Stimulated activated CD8-positive, alpha-beta memory T cell treated with anti-CD3 and anti-CD28 coated beads, Interleukin-2, amount 100 ng/mL, for 1 hour (primary cell): ENCODE measurements at regions not wholly inside any gene's neighbourhood (a gene's known extent, or its start where the extent isn't known, plus 50 kb on each side); places are given as distances from the start of the nearest gene placed in this dataset.

Experiments used
- DNase-seq, 2 donors: peaks; one replicate each; pipeline ENCODE4 v3.0.0-alpha.2; 2020; ENCODE audit warnings: low read depth in 2 of 2

- DNase-seq, result no peak
Measured at GRCh38 chr13:70895599-70895998, 787.3 kb upstream of the KLHL1 start.

GRCh38 chr13:70894258-70894657 lies 786.0 kb upstream of the KLHL1 start:
- no peak for DNase-seq

GRCh38 chr13:70893832-70894231 lies 785.6 kb upstream of the KLHL1 start:
- no peak for DNase-seq

- no peak for DNase-seq
Measured at GRCh38 chr13:70890289-70890688, 782.0 kb upstream of the KLHL1 start.

- DNase-seq, result no peak
Measured at GRCh38 chr13:70889163-70889562, 780.9 kb upstream of the KLHL1 start.

GRCh38 chr13:70884196-70884595 lies 775.9 kb upstream of the KLHL1 start:
- no peak for DNase-seq

GRCh38 chr13:70874636-70875035 lies 766.4 kb upstream of the KLHL1 start:
- DNase-seq, result no peak

GRCh38 chr13:70864731-70865130 lies 756.5 kb upstream of the KLHL1 start:
- DNase-seq, result no peak

GRCh38 chr13:70856711-70857110 lies 748.5 kb upstream of the KLHL1 start:
- no peak for DNase-seq

- no peak for DNase-seq
Measured at GRCh38 chr13:70856025-70856424, 747.8 kb upstream of the KLHL1 start.

GRCh38 chr13:70849222-70849621 lies 741.0 kb upstream of the KLHL1 start:
- DNase-seq, result no peak

GRCh38 chr13:70844391-70845108 lies 736.3 kb upstream of the KLHL1 start:
- DNase-seq, result no peak

- DNase-seq, result no peak
Measured at GRCh38 chr13:70842062-70842644, 733.9 kb upstream of the KLHL1 start.

- DNase-seq, result no peak
Measured at GRCh38 chr13:70841240-70842061, 733.2 kb upstream of the KLHL1 start.

GRCh38 chr13:70835371-70835770 lies 727.1 kb upstream of the KLHL1 start:
- DNase-seq, result no peak

GRCh38 chr13:70829748-70830147 lies 721.5 kb upstream of the KLHL1 start:
- DNase-seq, result no peak

- DNase-seq, result no peak
Measured at GRCh38 chr13:70817576-70817975, 709.3 kb upstream of the KLHL1 start.

GRCh38 chr13:70816853-70817252 lies 708.6 kb upstream of the KLHL1 start:
- DNase-seq, result no peak

GRCh38 chr13:70814684-70815083 lies 706.4 kb upstream of the KLHL1 start:
- no peak for DNase-seq

GRCh38 chr13:70812481-70812880 lies 704.2 kb upstream of the KLHL1 start:
- DNase-seq, result no peak

GRCh38 chr13:70809588-70809987 lies 701.3 kb upstream of the KLHL1 start:
- no peak for DNase-seq

GRCh38 chr13:70798385-70798784 lies 690.1 kb upstream of the KLHL1 start:
- DNase-seq, result no peak

- DNase-seq, result no peak
Measured at GRCh38 chr13:70795484-70795883, 687.2 kb upstream of the KLHL1 start.
